ENCODE measurements at regions not wholly inside any gene's neighbourhood (a gene's known extent, or its start where the extent isn't known, plus 50 kb on each side); places are given as distances from the start of the nearest gene placed in this dataset.

GRCh38 chr13:50679321-50679720 lies 164.2 kb downstream of the DLEU7 start:
- no peak for DNase-seq (ENCODE audit: low read depth in 2 of 2)

DNA sequence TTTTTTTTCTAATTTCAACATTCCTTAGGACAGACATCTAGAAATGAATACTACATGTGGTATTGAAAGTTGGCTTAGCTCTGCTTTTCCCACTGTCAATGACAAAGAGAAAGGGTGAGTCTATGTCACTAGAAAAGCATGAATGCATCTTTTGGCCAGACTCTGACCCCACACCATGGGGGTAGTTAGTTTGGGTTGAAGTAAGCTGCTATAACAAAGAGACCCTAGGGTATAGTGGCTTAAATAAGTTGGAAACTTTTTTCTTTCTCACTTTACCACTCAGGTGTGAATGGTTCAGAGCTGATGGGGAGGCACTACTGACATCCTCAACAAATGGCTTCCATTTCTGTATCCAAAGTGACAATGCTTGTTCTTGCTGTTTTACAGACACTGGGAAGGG lies 161.5 kb downstream of the DLEU7 start:
- no peak for DNase-seq (ENCODE audit: low read depth in 2 of 2)

DNA sequence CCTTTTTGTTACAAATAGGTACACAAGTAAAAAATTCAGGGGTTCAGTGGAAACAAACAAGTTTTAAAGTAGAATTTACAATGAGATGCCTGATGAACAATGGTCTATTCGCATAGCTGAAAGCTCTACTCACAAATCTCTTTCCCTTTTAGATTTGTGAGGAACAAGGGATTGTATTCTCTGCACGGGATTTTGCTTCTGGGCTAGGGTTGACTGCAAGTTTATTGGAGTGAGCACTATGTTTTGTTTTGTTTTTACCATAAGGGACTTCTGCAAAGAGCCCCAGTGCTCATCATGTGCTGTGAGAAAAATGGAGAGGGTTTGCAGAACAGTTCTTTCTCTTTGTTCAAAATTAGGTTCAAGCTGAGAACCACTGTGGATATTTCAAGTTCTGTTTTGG lies 160.5 kb downstream of the DLEU7 start:
- no peak for DNase-seq (ENCODE audit: low read depth in 2 of 2)

DNA sequence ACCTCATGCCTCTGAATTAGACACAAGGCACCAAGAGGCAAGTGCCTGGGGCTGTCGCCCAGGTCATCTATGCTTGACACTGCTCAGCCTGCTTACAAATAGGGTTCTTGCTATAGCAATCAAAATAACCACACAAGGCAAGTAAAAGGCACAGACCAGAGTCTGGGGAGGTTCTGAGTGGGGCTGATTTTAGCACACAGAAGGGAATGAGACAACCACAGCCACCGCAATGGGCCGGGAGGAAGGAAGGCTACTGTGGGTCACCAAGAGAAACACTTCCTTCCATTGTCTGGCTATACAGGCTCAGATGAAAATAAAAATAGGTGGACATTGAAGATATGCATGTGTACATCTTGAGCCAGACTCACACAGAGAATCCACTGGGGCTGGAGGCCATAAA lies 159.1 kb downstream of the DLEU7 start:
- DNase-seq (ENCODE audit: low read depth in 2 of 2) = no peak

GRCh38 chr13:50685491-50685890 lies 158.0 kb downstream of the DLEU7 start:
- DNase-seq (ENCODE audit: low read depth in 2 of 2) = no peak

DNA sequence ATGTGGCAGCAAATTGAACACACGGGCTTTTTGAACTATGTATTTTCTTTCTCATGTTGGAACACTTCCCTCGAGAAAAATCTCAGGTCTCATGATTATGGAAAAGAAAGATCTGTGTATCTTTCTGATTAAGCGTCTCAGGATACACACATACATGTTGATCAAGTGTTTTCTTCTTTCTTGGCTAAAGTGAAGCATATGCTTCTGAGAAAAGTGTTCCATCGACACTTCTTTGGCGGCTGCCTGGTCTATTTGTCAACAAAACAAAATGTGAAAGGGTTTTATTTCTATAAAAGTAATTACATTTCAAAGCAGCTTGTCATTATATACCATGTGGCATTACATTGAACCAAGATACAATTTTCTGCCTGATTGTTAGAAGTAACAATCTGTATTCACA lies 157.5 kb downstream of the DLEU7 start:
- no peak for DNase-seq (ENCODE audit: low read depth in 2 of 2)

DNA sequence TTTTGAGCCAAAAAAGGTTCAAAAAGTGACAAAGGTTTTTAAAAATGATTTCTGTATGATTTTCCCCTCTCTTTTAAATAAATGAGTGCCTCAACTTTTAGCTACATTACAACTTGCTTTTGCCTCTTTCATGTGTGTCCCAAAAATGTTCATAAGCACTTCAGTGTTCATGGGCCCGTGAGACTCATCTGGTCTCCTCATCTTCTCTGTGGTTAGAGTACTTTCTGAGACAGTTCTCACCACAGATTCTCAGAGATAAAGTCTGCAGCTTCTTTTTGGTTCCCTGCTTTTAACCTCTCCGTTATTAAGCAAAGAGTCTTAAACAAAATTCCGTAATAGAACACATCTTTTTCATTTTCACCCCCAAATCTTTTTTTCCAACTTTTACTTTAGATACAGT lies 156.9 kb downstream of the DLEU7 start:
- no peak for DNase-seq (ENCODE audit: low read depth in 2 of 2)

DNA sequence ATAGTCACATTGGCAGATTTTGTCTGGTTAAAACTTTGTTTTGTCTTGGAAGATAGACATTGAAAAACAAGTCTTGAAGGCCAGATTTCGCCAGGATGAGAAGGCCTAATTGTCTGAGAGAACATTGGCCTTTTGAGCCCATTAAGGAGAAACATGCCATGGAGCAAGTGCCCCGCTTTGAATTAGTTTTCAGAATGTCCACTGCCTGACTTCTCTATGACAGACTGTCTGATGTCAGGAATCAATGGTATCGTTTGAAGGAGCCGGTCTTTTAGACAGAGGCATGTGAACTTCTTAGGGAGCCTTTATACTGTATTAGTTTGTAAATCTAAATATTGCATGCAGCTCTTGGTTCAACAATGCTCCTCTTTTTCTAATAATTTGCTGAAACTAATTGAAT lies 155.9 kb downstream of the DLEU7 start:
- DNase-seq (ENCODE audit: low read depth in 2 of 2) = no peak

GRCh38 chr13:50690006-50690405 lies 153.5 kb downstream of the DLEU7 start:
- no peak for DNase-seq (ENCODE audit: low read depth in 2 of 2)

- no peak for DNase-seq (ENCODE audit: low read depth in 2 of 2)
Observed at GRCh38 chr13:50691176-50691680, 152.3 kb downstream of the DLEU7 start.

DNA sequence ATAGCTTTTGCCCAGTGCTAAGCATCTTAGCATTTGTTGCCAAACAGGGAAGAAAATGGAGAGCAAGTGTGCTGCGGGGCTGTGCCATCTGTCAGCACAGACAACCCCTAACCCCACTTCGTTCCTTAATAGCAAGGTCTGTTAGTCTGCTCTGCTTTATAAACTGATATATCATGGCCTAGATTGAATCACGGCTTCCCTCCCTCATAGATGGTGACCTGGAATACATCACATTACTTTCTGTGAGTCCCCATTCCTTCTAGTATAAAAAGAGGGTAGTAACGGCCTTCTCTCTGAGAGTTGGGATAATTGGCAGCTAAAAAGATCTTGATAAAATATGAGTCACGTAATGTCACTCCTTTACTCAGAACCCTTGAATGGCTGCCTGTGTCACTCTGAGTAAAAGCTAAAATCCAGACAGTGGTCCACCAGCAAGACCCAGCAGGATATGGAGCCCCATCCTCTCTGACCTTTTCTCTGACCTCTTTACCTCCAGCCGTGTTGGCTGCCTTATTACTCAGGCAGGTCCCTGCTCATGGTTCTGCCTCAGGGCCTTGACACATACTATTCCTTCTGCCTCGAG lies 151.7 kb downstream of the DLEU7 start:
- no peak for DNase-seq (ENCODE audit: low read depth in 2 of 2)

- DNase-seq (ENCODE audit: low read depth in 2 of 2) = no peak
Observed at GRCh38 chr13:50692396-50692915, 151.0 kb downstream of the DLEU7 start.

- no peak for DNase-seq (ENCODE audit: low read depth in 2 of 2)
Observed at GRCh38 chr13:50693727-50694126, 149.8 kb downstream of the DLEU7 start.

DNA sequence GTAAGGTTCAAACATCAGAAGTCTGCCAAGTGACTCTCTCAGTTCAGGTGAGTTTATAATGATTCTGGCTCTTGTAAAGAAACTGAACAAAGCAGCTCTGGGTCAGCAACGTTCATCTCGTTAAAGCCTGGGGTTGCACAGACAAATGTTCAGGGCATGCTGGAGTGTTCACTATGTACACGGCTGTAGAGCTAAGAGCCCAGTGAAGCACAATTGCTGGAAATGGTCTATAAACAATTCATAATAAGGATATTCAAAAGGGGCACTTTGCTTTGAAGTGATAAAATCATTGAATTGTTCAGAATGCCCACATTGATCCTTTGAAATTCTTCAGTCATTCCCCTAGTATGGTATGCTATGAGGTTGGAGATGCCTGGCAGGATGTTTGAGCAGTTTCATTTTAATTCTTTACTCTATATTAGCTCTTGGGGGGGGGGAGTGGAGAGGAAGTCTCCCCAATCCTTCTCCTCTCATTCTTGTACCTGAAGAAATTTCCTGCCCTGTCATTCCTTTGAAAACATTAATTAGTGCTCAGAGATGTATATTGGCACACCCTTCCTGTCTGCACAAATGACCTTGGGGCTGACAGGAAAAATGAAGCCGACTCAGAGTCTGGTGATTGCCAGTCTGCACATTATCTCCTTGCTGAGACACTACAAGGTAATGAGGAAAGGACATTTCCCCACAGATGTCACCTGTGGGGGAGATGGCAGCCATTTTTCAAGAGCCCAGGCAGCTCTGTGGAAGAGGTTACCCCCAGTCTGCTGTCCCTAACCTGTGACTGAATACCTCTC lies 145.5 kb downstream of the DLEU7 start:
- DNase-seq (ENCODE audit: low read depth in 2 of 2) = no peak

DNA sequence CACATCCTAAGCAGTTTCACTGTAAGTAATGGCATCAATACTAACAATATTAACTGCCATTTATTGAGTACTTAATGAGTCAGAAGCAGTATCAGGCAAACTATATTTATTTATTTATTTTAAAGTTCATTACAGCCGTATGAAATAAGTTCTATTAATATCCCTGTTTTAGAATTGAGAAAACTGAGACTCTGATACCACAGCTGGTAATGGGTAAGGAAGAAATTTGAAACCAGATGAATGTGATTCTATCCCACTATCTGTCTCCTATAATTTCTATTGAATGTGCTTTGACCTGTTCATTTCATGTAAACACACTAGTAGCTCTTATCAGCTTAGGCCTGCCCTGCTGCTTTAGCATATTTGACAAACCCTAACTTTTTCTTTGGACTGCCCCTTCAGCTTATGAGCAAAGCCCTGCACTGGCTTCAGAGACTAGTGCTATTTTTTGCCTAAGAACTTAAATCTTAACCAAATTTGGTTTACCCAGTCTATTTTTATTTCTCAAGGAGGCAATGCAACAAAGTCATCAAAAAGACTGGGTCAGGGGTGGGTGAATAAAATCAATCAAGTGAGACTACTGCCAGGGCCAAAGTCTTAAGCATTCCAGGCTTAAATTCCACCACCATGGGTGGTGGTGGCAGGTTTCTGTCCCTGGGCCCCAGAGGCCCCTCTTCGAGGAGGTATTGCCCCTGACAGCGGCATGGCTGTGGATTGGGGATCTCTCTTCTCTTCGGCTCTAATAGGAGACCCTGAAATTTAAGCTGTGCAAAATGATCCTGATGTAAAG lies 143.4 kb downstream of the DLEU7 start:
- DNase-seq (ENCODE audit: low read depth in 2 of 2) = no peak

- no peak for DNase-seq (ENCODE audit: low read depth in 2 of 2)
Observed at GRCh38 chr13:50700664-50701305, 142.7 kb downstream of the DLEU7 start.

DNA sequence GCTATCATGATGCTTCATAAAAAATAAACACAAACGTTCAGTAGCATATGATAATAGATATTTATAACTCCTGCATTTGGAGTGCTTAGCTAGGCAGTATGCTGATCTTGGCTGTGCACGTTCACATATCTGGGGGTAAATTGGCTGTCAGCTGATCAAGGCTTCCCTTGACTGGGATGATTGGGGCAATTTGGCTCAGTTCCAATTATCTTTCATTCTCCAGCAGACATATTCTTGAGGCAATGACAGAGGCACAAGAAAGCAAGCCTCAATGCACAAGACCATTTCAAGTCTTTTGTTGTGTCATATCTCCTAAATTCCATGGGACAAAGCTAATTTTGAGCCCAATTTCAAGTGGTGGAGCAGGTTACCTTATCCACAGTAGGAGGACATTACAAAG lies 142.0 kb downstream of the DLEU7 start:
- DNase-seq (ENCODE audit: low read depth in 2 of 2) = no peak

DNA sequence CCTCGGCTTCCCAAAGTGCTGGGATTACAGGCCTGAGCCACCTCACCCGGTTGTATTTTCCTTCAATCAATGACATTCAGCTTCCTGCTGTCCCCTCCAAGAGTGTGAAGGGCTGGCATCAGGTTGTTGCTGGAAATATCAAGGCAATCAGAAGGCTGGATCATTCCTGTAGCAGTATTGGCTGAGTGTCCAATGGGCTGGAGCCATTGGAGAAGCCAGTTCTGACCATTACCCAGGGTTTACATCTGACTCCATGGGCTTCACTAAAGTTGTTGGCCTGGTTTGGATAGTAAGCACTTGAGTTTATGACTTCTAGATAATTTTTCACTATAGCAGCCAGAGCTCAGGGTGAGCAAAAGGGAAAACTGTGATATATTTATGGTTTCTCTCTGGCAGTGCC lies 137.0 kb downstream of the DLEU7 start:
- no peak for DNase-seq (ENCODE audit: low read depth in 2 of 2)

- DNase-seq (ENCODE audit: low read depth in 2 of 2) = no peak
Observed at GRCh38 chr13:50707628-50708027, 135.9 kb downstream of the DLEU7 start.

DNA sequence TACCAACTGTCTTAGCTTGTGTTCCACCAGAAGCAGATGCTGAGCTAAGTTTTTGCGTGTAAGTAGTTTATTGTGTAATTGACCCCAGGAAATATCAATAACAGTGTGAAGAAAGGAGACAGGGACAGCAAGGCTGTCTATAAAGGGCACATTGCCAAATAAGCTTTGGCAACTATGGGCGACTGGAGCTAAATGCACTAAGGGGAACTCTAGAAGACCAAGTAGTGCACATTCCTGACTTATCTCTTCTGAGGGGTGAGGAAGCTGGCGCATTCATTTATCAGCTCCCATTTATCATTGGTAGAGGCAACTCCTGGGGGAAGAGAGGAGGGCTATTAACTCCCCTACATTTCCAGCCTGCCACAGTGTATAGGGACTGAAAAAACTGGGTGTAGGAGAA lies 135.0 kb downstream of the DLEU7 start:
- no peak for DNase-seq (ENCODE audit: low read depth in 2 of 2)

DNA sequence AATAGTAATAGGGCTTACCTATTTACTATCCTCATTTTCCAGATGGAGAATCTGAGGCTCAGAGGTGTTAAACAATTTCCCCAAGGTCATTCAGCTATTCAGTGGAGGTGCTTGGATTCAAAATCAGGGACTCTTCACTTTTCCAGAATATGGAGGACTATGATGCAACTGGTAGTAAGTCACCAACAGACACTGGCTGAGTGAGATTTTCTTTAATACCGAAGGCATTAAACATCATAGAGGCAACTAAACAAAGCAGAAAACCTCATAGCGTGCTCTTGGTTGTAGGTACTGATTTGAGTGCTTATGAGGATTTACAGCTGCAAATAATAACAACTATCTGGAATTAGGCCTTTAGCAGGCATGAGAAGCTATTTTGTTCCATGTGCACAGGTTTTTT lies 134.4 kb downstream of the DLEU7 start:
- no peak for DNase-seq (ENCODE audit: low read depth in 2 of 2)
